ENCODE measurements at regions not wholly inside any gene's neighbourhood (a gene's known extent, or its start where the extent isn't known, plus 50 kb on each side); places are given as distances from the start of the nearest gene placed in this dataset.

GRCh38 chr17:79370126-79370525, 240.7 kb downstream of the RBFOX3 start:
- H3K27me3 ChIP-seq = peaks cover 0 to 93% of the 10 kb centered on the region in 2 donors
- no peaks in the 10 kb centered on the region for H3K9me3 ChIP-seq
- H3K36me3 ChIP-seq = no peaks in the 10 kb centered on the region
- H3K4me3 ChIP-seq = no peak overlapping the region
- TF ChIP-seq CTCF (IDR thresholded peaks at IDR 0.05) = no peak
- intact Hi-C loops (cut with DNase I; ENCODE audit: low total_unique reads) = no loop called here
- no peaks in the 10 kb centered on the region for H3K4me1 ChIP-seq
- H3K27ac ChIP-seq = no peak overlapping the region
- DNase-seq = no peak

GRCh38 chr17:79369532-79369931, 241.3 kb downstream of the RBFOX3 start:
- H3K27me3 ChIP-seq = peaks cover 0 to 91% of the 10 kb centered on the region in 2 donors
- H3K27ac ChIP-seq = no peak overlapping the region
- no peak for TF ChIP-seq CTCF (IDR thresholded peaks at IDR 0.05)
- H3K4me3 ChIP-seq = no peak overlapping the region
- H3K9me3 ChIP-seq = no peaks in the 10 kb centered on the region
- intact Hi-C loops (cut with DNase I; ENCODE audit: low total_unique reads) = no loop called here
- no peaks in the 10 kb centered on the region for H3K4me1 ChIP-seq
- no peaks in the 10 kb centered on the region for H3K36me3 ChIP-seq
- no peak for DNase-seq

GRCh38 chr17:79369001-79369400, 241.8 kb downstream of the RBFOX3 start:
- H3K4me1 ChIP-seq = no peaks in the 10 kb centered on the region
- H3K27ac ChIP-seq = no peak overlapping the region
- intact Hi-C loops (cut with DNase I; ENCODE audit: low total_unique reads) = no loop called here
- TF ChIP-seq CTCF (IDR thresholded peaks at IDR 0.05) = no peak
- H3K4me3 ChIP-seq = no peak overlapping the region
- no peaks in the 10 kb centered on the region for H3K36me3 ChIP-seq
- H3K9me3 ChIP-seq = no peaks in the 10 kb centered on the region
- peaks cover 0 to 91% of the 10 kb centered on the region in 2 donors for H3K27me3 ChIP-seq
- DNase-seq = no peak

GRCh38 chr17:79368521-79368920, 242.3 kb downstream of the RBFOX3 start:
- Histone ChIP-seq H3K4me3 (no peak overlapping the region), H3K4me1 (no peaks in the 10 kb centered on the region), H3K27me3 (peaks cover 0 to 91% of the 10 kb centered on the region in 2 donors), H3K27ac (no peak overlapping the region), H3K36me3 (no peaks in the 10 kb centered on the region), H3K9me3 (no peaks in the 10 kb centered on the region)
- no peak for TF ChIP-seq CTCF (IDR thresholded peaks at IDR 0.05)
- DNase-seq = no peak
- intact Hi-C loops (cut with DNase I; ENCODE audit: low total_unique reads) = no loop called here

- TF ChIP-seq CTCF (IDR thresholded peaks at IDR 0.05) = no peak
- no peak overlapping the region for H3K27ac ChIP-seq
- no peak overlapping the region for H3K4me3 ChIP-seq
- H3K27me3 ChIP-seq = peaks cover 0 to 91% of the 10 kb centered on the region in 2 donors
- H3K36me3 ChIP-seq = no peaks in the 10 kb centered on the region
- no peaks in the 10 kb centered on the region for H3K4me1 ChIP-seq
- H3K9me3 ChIP-seq = no peaks in the 10 kb centered on the region
- no peak for DNase-seq
- intact Hi-C loops (cut with DNase I; ENCODE audit: low total_unique reads) = no loop called here
These were observed 243.8 kb downstream of the RBFOX3 start for GRCh38 chr17:79366988-79367571.
